ENCODE measurements at regions not wholly inside any gene's neighbourhood (a gene's known extent, or its start where the extent isn't known, plus 50 kb on each side); places are given as distances from the start of the nearest gene placed in this dataset.
"Not testable (repeated sequence)": the region's sequence is repeated elsewhere in the genome, so short reads cannot be mapped to it uniquely, and the experiment has no call there.

DNA sequence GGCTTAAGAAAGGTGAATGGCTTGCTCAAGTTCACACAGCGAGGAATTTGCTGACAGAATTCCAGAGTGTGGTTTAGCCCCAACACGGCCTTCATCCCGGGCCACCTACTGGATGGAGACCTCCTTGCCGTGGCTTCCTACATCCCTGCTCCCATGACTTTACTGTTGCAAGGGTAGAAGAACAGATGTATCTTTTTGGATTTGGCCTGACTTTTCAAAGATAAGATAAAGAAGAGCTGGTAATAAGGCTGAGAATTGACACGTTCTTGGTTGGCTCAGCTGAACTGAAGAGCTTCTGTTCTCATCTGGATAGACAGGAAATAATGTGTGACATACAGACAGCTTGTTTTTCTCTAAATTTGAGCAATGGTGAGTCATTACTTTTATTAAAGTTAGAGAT lies 113.1 kb downstream of the KLF5 start:
- DNase-seq = no peak

GRCh38 chr13:73171271-73171682 lies 112.5 kb downstream of the KLF5 start:
- no peak for DNase-seq

GRCh38 chr13:73169971-73170370 lies 111.2 kb downstream of the KLF5 start:
- DNase-seq = no peak

- no peak for DNase-seq
Observed at GRCh38 chr13:73168953-73169401, 110.2 kb downstream of the KLF5 start.

GRCh38 chr13:73168226-73168952 lies 109.6 kb downstream of the KLF5 start:
- DNase-seq = no peak

DNA sequence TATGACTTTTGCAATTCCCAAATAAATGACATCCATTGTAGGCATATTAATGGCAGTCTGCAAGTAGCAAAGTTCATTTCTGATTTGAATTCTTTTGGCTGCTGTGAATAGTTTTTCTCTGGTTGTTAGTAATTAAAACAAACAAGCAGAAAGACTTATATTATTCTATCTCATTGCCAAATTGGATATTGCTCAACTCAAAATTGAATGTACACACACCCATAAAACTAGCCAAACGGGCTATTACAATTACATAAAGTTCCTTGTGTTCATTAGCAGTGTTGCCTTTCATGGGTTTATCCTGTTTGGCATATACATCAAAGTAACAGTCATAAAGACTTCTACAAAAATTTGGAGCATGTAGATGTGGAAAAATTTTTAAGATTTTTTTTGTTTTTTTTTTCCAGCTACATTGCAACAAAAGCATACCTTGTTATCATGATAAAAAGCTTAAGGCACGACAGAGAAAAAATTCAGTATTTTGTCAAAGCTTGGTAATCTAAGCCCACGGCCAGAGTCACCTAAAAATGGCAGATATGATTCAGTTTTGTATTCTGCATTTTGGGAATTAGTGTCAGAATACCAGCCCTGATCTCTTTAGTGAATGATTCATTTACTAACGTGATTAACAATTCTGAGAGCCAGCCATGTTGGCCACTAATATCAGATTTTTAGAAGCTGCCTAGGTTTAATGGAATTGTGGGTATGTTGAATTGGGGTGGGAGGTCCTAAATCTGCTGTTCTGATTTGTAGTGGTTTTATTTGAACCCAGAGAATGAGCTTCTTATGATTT lies 108.4 kb downstream of the KLF5 start:
- no peak for DNase-seq

DNA sequence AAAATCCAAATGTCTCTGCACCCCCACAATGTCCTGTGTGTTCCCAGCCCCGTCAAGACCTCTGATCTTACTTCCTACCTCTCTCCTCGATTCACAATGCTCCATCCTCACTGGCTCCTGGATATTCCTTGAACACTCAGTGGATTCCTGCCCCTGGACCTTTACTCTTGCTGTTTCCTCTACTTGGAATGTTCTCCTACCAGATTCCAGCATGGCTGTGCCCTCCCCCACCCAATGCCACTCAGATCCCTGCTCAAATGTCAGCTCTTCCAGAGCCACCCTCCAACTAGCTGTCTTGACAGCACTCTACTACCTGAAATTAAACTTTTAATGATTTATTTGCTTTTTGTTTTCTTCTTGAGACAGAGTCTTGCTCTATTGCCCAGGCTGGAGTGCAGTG lies 107.4 kb downstream of the KLF5 start:
- DNase-seq = no peak

- DNase-seq = no peak
Observed at GRCh38 chr13:73162912-73163911, 104.4 kb downstream of the KLF5 start.

GRCh38 chr13:73160371-73161031 lies 101.7 kb downstream of the KLF5 start:
- DNase-seq = not testable (repeated sequence)

- DNase-seq = no peak
Observed at GRCh38 chr13:73158851-73159250, 100.0 kb downstream of the KLF5 start.

DNA sequence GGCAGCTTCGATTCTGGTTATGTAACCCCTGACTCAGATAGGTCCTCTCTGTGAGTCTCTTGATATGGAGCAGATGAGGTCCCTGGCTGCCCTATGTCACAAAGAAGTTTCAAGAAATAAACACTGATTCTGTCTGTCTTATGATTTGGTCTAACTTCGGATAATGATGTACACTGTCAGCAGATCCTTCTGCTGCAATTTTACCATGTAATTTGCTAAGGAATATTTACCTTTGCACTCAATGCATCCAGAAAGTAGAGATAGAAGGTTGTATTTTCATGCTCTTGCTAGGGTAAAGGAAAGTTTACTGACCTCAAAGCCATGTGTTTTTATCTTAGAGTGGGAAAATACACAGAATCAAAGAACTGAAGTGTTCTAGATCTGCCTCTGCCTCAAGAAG lies 98.2 kb downstream of the KLF5 start:
- DNase-seq = no peak

- no peak for DNase-seq
Observed at GRCh38 chr13:73146707-73147106, 87.9 kb downstream of the KLF5 start.

- DNase-seq = no peak
Observed at GRCh38 chr13:73142071-73142470, 83.3 kb downstream of the KLF5 start.

DNA sequence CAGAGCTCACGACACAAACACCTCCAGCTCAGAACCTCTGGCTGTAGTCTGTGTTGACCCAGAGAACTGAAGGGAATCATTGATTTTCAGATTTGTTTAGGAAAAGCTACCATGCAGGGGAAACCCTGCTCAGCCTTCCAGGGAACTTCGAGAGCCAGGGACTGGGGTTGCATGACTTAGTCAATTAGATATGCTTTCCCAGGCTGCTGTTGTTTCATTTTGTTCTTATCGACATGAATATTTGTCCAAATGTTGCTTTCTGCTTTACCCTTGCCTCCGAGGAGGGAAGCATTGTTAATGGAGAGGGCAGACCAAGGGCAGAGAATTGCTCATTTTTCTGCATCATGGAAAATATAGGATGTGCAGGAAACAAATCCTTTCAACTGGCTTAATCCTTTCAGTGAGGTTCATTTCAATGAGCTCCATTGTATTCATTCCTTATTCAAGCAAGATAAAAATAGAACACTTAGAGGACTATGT lies 82.5 kb downstream of the KLF5 start:
- no peak for DNase-seq

GRCh38 chr13:73140801-73141200 lies 82.0 kb downstream of the KLF5 start:
- no peak for DNase-seq

DNA sequence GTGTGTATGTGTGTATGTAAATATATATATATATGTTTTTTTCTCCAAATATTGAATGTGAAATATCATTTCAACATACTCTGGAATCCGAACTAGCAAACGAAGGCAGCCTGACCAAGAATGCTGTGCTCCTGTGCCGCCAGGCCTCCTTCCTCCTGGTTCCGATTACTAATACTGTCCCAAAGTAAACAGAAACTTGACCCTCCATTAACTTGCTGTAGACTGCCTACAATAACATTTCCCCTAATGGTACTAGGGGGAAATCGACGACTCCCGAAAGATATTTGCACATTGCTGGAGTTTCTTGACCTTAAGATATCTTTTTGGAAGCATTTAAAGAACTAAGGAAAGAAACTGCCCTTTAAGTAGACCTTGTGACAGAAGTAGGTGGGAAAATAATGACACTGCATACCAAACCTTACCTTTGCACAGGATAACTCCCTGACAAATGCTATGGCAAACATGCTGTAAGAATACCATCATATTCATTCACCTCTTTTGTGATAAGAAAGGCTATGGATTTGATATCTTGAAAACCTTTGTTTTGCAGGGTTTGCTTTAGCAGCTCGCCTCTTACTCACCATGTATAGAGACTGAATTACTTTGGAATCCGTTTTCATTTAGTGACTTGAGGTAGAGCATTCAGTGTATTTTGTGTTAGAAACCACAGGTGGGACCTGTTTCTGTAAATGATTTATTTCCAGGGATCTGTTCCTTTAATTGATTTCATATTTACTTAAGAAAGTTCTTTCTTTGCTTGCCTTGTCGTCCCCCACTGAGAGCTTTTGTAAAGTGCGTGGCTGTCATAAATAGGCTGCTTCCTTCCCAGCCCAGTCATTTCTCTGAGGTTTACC lies 80.1 kb downstream of the KLF5 start:
- DNase-seq = no peak

GRCh38 chr13:73138276-73138637 lies 79.5 kb downstream of the KLF5 start:
- no peak for DNase-seq

GRCh38 chr13:73136776-73137175 lies 78.0 kb downstream of the KLF5 start:
- no peak for DNase-seq

DNA sequence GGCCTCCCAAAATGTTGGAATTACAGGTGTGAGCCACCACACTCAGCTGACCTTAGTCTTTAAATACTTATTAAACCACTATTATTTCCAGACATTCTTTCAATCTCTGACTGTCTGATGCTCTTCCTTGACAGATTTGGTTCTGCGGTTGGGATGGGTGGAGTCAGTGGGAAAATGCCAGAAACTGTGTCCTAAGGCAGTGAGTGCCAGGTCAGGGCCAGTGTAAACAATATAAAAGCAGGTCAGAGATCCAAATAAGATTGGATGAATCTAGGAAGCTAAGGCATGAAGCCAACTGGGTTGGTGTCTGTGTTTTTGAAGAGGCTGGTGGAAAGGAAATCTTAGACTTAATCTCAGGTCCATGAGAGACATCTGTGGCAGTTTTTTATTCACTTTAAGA lies 74.7 kb downstream of the KLF5 start:
- no peak for DNase-seq

GRCh38 chr13:73131247-73131646 lies 72.4 kb downstream of the KLF5 start:
- DNase-seq = no peak

DNA sequence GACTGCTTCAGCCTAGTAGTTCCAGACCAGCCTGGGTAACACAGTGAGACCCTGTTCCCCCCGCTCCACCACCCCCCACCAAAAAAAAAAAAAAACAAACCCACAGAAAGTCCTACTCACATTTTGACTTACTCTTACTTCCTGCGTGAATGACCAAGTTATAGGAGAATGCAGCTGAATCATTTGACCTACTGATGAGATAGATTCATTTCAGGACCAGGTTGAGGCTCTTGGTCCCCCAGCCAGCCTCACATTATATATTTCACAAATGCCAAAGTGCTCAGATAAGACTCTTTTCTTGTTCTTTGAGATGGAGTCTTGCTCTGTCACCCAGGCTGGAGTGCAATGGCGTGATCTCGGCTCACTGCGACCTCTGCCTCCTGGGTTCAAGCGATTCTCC lies 70.2 kb downstream of the KLF5 start:
- DNase-seq = no peak

All from NCI-H1694 (cell line).